ENCODE measurements at regions not wholly inside any gene's neighbourhood (a gene's known extent, or its start where the extent isn't known, plus 50 kb on each side); places are given as distances from the start of the nearest gene placed in this dataset.

DNA sequence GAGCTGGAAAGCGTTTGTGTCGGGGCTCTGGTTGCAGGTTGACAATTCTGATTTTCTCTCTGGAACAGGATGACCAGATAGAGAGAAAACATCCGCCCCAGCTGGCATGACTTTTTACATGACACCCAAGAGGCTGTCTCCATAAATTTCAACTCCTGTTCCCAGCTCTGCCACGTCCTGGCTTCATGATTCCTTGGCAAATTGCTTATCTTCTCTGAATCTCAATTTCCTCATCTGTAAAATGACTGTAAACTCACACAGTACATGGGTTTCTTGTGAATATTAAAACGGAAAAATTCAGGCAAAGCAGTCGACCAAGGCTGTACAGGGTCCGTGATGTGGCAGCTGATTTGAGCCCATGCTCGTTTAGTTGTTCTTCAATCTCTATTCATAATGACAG is 572.7 kb downstream of the AJAP1 start:
- Histone ChIP-seq H3K9me3 (replicated peaks; ENCODE audit: control insufficient read depth, low read depth, low read length) (no peaks in the 10 kb centered on the region), H3K36me3 (ENCODE audit: control insufficient read depth, insufficient read depth, low read length) (no peaks in the 10 kb centered on the region), H3K4me3 (ENCODE audit: low read length) (no peak overlapping the region), H3K27ac (ENCODE audit: low read length) (no peak overlapping the region), H3K27me3 (ENCODE audit: control insufficient read depth, insufficient read depth, low read length) (peaks cover 11% of the 10 kb centered on the region), H3K4me1 (ENCODE audit: control insufficient read depth, insufficient read depth, low read length) (no peaks in the 10 kb centered on the region)
- WGBS (ENCODE audit: insufficient coverage): 76% methylated on average over 3 of the region's 8 CpGs
- no peak for DNase-seq

DNA sequence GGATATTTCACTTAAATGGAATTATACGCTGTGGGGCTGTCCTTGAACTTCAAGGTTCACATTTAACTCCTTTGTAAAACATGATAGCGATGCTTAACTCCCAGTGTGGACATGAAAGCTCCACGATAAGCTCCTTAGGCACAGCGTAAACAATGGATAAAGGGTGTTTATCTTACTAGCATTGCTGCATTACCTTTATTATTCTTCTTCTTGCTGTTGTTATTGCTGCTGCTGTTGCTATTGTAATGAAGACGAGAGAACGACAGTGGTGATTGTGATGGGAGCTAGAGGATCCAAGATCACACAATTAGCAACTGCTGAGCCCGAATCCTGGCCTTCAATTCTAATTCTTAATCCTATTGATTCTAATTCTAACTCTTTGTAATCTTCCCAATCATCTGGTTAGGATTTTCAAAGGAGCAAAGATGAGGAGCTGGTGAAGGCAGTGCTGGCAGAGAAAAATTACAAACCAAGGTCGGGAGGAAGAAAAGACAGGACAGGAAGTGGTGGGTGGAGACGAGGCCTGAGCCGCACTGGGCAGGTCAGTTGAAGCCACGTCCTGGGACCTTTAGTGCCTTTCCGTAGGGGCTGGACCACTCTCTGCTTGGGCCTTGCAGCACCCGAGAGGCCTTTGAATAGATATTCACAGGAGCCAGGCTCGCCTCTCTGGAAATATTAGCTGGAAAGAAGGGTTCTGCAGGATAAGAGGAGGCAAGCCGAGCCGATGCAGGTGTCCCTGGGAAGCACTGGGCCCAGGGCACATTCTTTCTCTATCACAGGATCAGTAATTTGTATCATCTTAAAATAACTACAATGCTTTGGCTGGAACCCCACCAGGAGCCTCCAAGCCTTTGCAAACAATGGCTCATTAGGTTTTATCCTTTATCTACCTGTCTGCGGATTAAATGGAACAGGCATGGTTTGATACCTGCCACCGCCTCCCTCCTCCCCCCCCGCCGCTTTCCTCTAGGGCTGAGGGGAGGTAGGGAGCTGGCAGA is 571.6 kb downstream of the AJAP1 start:
- no peaks in the 10 kb centered on the region for H3K9me3 ChIP-seq (replicated peaks; ENCODE audit: control insufficient read depth, low read depth, low read length)
- WGBS (ENCODE audit: insufficient coverage): 10% methylated on average over 5 of the region's 20 CpGs
- no peak for DNase-seq
- no peaks in the 10 kb centered on the region for H3K36me3 ChIP-seq (ENCODE audit: control insufficient read depth, insufficient read depth, low read length)
- H3K4me3 ChIP-seq (ENCODE audit: low read length): no peak overlapping the region
- peaks cover 11% of the 10 kb centered on the region for H3K27me3 ChIP-seq (ENCODE audit: control insufficient read depth, insufficient read depth, low read length)
- no peaks in the 10 kb centered on the region for H3K4me1 ChIP-seq (ENCODE audit: control insufficient read depth, insufficient read depth, low read length)
- H3K27ac ChIP-seq (ENCODE audit: low read length): no peak overlapping the region

DNA sequence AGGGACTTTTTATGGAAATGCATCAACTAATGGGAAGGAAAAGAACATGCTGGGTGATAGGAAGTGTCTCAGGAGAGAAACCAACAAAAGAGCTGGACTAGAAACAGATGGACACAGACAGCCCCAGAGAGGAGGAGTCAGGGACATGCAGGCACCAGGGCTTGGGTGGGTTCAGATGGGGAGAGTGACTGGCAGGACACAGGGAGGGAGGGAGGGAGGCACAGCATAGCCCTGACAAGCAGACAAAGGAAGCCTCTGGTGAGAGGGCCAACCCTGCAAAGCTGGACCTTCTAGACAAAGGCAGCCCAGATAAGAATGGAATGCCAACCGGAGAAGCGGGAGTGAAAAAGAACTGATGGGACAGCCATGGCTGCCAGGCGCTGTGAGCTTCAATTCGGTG is 568.8 kb downstream of the AJAP1 start:
- H3K4me1 ChIP-seq (ENCODE audit: control insufficient read depth, insufficient read depth, low read length): no peaks in the 10 kb centered on the region
- H3K9me3 ChIP-seq (replicated peaks; ENCODE audit: control insufficient read depth, low read depth, low read length): no peaks in the 10 kb centered on the region
- no peaks in the 10 kb centered on the region for H3K36me3 ChIP-seq (ENCODE audit: control insufficient read depth, insufficient read depth, low read length)
- no peak overlapping the region for H3K4me3 ChIP-seq (ENCODE audit: low read length)
- no peak overlapping the region for H3K27ac ChIP-seq (ENCODE audit: low read length)
- 89% methylated on average over 4 of the region's 4 CpGs for WGBS (ENCODE audit: insufficient coverage)
- peaks cover 11% of the 10 kb centered on the region for H3K27me3 ChIP-seq (ENCODE audit: control insufficient read depth, insufficient read depth, low read length)
- no peak for DNase-seq

DNA sequence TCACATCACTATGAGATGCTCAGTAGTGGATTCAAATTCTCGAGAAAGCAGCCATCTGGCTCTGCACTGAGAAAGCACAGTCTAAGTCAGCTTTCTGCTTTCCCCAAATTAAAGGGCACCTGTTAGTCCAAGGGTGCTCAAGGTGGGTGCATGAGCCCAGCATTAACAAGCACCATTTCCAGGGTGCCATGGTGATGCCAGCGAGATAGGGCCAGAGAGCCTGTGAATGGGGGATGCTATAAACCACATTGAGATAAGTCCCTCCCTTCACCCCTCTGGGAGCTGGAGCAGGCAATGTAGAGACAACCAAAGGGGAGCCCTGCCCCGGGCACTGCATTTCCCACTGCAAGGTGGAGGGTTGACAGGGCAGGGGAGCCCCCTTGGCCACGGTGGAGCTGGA is 568.2 kb downstream of the AJAP1 start:
- WGBS (ENCODE audit: insufficient coverage): 44% methylated on average over 2 of the region's 4 CpGs
- H3K4me1 ChIP-seq (ENCODE audit: control insufficient read depth, insufficient read depth, low read length): no peaks in the 10 kb centered on the region
- no peak overlapping the region for H3K4me3 ChIP-seq (ENCODE audit: low read length)
- no peaks in the 10 kb centered on the region for H3K36me3 ChIP-seq (ENCODE audit: control insufficient read depth, insufficient read depth, low read length)
- DNase-seq: no peak
- no peaks in the 10 kb centered on the region for H3K9me3 ChIP-seq (replicated peaks; ENCODE audit: control insufficient read depth, low read depth, low read length)
- H3K27ac ChIP-seq (ENCODE audit: low read length): no peak overlapping the region
- peaks cover 10% of the 10 kb centered on the region for H3K27me3 ChIP-seq (ENCODE audit: control insufficient read depth, insufficient read depth, low read length)

DNA sequence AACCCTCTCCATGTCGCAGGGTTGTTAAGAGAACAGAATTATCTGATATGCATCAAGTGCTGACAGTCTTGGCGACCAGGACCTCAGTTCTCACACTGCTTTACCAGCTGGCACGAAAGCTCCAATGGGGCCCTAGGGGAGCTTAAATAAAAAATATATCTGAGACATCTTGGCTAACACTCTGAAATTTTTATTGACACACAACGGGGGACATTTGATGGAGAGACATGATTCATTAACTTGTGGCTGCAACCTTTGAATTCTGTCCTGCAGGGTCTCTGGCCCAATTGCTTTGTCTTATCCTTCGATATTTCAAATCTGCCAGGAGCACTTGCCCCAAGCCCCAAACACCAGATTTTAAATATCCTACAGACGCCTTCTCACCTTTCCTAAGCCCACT is 567.0 kb downstream of the AJAP1 start:
- Histone ChIP-seq H3K36me3 (ENCODE audit: control insufficient read depth, insufficient read depth, low read length) (no peaks in the 10 kb centered on the region), H3K27me3 (ENCODE audit: control insufficient read depth, insufficient read depth, low read length) (peaks cover 6% of the 10 kb centered on the region), H3K4me3 (ENCODE audit: low read length) (no peak overlapping the region), H3K9me3 (replicated peaks; ENCODE audit: control insufficient read depth, low read depth, low read length) (no peaks in the 10 kb centered on the region), H3K4me1 (ENCODE audit: control insufficient read depth, insufficient read depth, low read length) (no peaks in the 10 kb centered on the region), H3K27ac (ENCODE audit: low read length) (no peak overlapping the region)
- DNase-seq: no peak
- WGBS (ENCODE audit: insufficient coverage): 53% methylated on average over 3 of the region's 6 CpGs

DNA sequence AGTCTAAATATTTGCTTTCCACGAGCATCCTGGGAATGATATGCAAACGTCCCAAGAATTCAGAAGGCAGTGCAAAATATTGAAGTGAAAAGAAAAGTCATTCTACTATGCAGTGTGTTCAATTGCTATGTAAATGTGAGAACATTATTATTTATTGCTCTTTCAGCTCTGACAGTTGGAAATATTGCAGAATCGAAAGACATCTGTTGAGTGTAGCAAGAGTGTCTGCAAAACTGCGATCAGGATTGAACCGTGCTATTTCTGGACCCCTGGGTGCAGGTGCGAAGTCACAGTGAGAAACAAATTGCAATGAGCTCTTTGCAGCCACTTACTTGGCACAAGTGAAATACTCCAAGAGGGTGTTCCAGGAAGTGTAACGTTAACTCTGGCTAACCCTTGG is 566.4 kb downstream of the AJAP1 start:
- Histone ChIP-seq H3K27me3 (ENCODE audit: control insufficient read depth, insufficient read depth, low read length) (peaks cover 3% of the 10 kb centered on the region), H3K9me3 (replicated peaks; ENCODE audit: control insufficient read depth, low read depth, low read length) (no peaks in the 10 kb centered on the region), H3K36me3 (ENCODE audit: control insufficient read depth, insufficient read depth, low read length) (no peaks in the 10 kb centered on the region), H3K4me3 (ENCODE audit: low read length) (no peak overlapping the region), H3K27ac (ENCODE audit: low read length) (no peak overlapping the region), H3K4me1 (ENCODE audit: control insufficient read depth, insufficient read depth, low read length) (no peaks in the 10 kb centered on the region)
- WGBS (ENCODE audit: insufficient coverage): 10% methylated on average over 5 of the region's 7 CpGs
- DNase-seq: peak; percentile 19

DNA sequence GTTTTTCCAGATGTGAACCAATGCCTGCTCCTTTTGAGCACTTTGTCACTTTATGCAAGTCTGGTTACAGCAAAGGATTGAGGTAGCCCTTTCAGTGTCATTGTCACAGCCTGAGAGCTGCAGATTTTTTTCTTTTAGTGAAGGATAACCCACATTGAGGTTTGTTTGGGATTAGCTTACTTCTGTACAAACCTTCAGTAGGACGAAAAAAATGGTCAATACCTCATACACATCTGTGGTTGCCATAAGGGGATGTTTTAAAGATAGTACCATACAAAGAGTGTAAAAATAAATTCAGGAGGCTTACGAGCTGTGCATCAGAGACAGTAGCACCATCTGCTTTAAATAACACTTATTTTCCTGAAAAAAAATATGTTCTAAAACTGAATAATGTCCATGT is 566.0 kb downstream of the AJAP1 start:
- H3K9me3 ChIP-seq (replicated peaks; ENCODE audit: control insufficient read depth, low read depth, low read length): no peaks in the 10 kb centered on the region
- H3K4me3 ChIP-seq (ENCODE audit: low read length): no peak overlapping the region
- no peak for DNase-seq
- H3K27ac ChIP-seq (ENCODE audit: low read length): no peak overlapping the region
- peaks cover 3% of the 10 kb centered on the region for H3K27me3 ChIP-seq (ENCODE audit: control insufficient read depth, insufficient read depth, low read length)
- H3K36me3 ChIP-seq (ENCODE audit: control insufficient read depth, insufficient read depth, low read length): no peaks in the 10 kb centered on the region
- no peaks in the 10 kb centered on the region for H3K4me1 ChIP-seq (ENCODE audit: control insufficient read depth, insufficient read depth, low read length)
- no CpG with 5 or more reads among the region's 2 CpGs for WGBS (ENCODE audit: insufficient coverage)

DNA sequence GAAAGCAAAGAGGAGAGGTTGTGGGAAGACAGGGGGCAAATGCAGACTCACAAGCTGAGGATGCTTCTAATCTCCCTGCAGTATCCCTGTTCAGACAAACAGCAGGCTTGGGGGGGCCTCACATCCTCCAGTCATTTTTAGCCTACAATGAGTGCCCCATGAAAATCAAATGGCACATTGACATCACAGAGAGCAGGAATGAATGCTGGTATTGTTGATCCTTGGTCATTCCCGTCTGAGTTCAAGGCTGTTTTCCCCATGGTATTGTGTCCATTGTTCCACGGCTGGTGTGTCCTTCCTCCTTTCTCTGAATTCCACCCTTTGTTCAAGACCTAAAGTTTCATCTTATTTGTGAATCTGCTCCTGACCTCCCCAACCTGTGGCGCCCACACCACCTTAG is 545.6 kb downstream of the AJAP1 start:
- 87% methylated on average over 3 of the region's 3 CpGs for WGBS (ENCODE audit: insufficient coverage)
- Histone ChIP-seq H3K27me3 (ENCODE audit: control insufficient read depth, insufficient read depth, low read length) (no peaks in the 10 kb centered on the region), H3K9me3 (replicated peaks; ENCODE audit: control insufficient read depth, low read depth, low read length) (no peaks in the 10 kb centered on the region)

DNA sequence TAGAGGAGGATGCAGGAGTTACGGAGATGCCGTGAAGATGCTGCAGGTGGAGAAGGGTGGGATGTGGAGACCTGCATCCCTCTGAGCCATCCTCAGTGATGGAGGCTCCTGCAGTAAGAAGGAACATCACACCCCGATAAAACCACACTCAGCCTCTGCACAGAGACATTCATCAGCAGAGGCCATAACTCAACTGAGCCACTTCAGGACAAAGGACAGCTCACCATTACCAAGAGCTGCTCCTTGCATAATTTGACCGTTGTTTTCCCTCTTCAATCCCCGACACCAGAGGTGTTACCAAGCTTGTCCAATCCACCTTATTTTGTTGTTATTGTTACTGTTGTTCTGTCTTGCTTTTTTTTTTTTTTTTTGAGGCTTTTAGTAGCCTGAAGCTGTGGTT is 543.9 kb downstream of the AJAP1 start:
- WGBS (ENCODE audit: insufficient coverage): no CpG with 5 or more reads among the region's 5 CpGs
- no peaks in the 10 kb centered on the region for H3K27me3 ChIP-seq (ENCODE audit: control insufficient read depth, insufficient read depth, low read length)
- peak; percentile 4 for DNase-seq
- H3K27ac ChIP-seq (ENCODE audit: low read length): no peak overlapping the region
- no peaks in the 10 kb centered on the region for H3K36me3 ChIP-seq (ENCODE audit: control insufficient read depth, insufficient read depth, low read length)
- H3K9me3 ChIP-seq (replicated peaks; ENCODE audit: control insufficient read depth, low read depth, low read length): no peaks in the 10 kb centered on the region
- no peak overlapping the region for H3K4me3 ChIP-seq (ENCODE audit: low read length)
- H3K4me1 ChIP-seq (ENCODE audit: control insufficient read depth, insufficient read depth, low read length): no peaks in the 10 kb centered on the region

More for the DNA sequence above, 545.6 kb downstream of the AJAP1 start:
- Histone ChIP-seq H3K27ac (ENCODE audit: low read length) (no peak overlapping the region), H3K36me3 (ENCODE audit: control insufficient read depth, insufficient read depth, low read length) (no peaks in the 10 kb centered on the region), H3K4me3 (ENCODE audit: low read length) (no peak overlapping the region), H3K4me1 (ENCODE audit: control insufficient read depth, insufficient read depth, low read length) (no peaks in the 10 kb centered on the region)
- no peak for DNase-seq

DNA sequence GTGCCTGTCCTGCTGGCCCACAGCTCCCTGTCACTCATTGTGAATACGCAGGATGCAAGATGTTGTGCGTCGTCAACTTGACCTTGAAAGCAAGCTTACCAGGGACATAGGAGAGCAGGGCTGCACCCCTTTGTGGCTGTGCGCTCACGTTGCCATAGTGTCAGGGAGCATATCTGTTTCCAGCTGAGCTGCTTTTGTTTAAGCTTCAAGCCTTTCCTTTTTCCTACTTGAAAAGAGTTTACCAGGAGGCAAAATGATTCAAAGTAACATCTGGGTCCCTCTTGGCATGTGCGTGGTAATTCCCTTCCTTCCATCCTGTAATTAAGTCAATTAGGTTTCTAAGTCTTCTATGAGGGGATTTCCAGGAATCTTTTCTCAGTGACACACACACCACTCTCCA is 537.1 kb downstream of the AJAP1 start:
- no peak for DNase-seq
- Histone ChIP-seq H3K27ac (ENCODE audit: low read length) (no peak overlapping the region), H3K4me3 (ENCODE audit: low read length) (no peak overlapping the region), H3K27me3 (ENCODE audit: control insufficient read depth, insufficient read depth, low read length) (no peaks in the 10 kb centered on the region), H3K9me3 (replicated peaks; ENCODE audit: control insufficient read depth, low read depth, low read length) (no peaks in the 10 kb centered on the region), H3K4me1 (ENCODE audit: control insufficient read depth, insufficient read depth, low read length) (no peaks in the 10 kb centered on the region), H3K36me3 (ENCODE audit: control insufficient read depth, insufficient read depth, low read length) (no peaks in the 10 kb centered on the region)
- WGBS (ENCODE audit: insufficient coverage): 63% methylated on average over 4 of the region's 6 CpGs
